ENCODE measurements at regions not wholly inside any gene's neighbourhood (a gene's known extent, or its start where the extent isn't known, plus 50 kb on each side); places are given as distances from the start of the nearest gene placed in this dataset.

- no peak for DNase-seq (ENCODE audit: low read depth)
- H3K36me3 ChIP-seq (ENCODE audit: control insufficient read depth, insufficient read depth, low read length) = no peaks in the 10 kb centered on the region
- no peaks in the 10 kb centered on the region for H3K27me3 ChIP-seq (ENCODE audit: control insufficient read depth, insufficient read depth, low read length)
- TF ChIP-seq CTCF (IDR thresholded peaks at IDR 0.05; ENCODE audit: insufficient read depth, low read length, poor library complexity, severe bottlenecking) = no peak
- H3K4me3 ChIP-seq (ENCODE audit: low read depth, low read length) = no peak overlapping the region
These were observed 352.1 kb downstream of the SHQ1 start for GRCh38 chr3:72496051-72496670.

- TF ChIP-seq CTCF (IDR thresholded peaks at IDR 0.05; ENCODE audit: insufficient read depth, low read length, poor library complexity, severe bottlenecking) = no peak
- no peaks in the 10 kb centered on the region for H3K27me3 ChIP-seq (ENCODE audit: control insufficient read depth, insufficient read depth, low read length)
- no peaks in the 10 kb centered on the region for H3K36me3 ChIP-seq (ENCODE audit: control insufficient read depth, insufficient read depth, low read length)
- no peak overlapping the region for H3K4me3 ChIP-seq (ENCODE audit: low read depth, low read length)
- DNase-seq (ENCODE audit: low read depth) = no peak
These were observed 353.6 kb downstream of the SHQ1 start for GRCh38 chr3:72494626-72495025.

GRCh38 chr3:72494130-72494529 is 354.1 kb downstream of the SHQ1 start:
- Histone ChIP-seq H3K4me3 (ENCODE audit: low read depth, low read length) (no peak overlapping the region), H3K36me3 (ENCODE audit: control insufficient read depth, insufficient read depth, low read length) (no peaks in the 10 kb centered on the region), H3K27me3 (ENCODE audit: control insufficient read depth, insufficient read depth, low read length) (no peaks in the 10 kb centered on the region)
- no peak for DNase-seq (ENCODE audit: low read depth)
- TF ChIP-seq CTCF (IDR thresholded peaks at IDR 0.05; ENCODE audit: insufficient read depth, low read length, poor library complexity, severe bottlenecking) = no peak

- TF ChIP-seq CTCF (IDR thresholded peaks at IDR 0.05; ENCODE audit: insufficient read depth, low read length, poor library complexity, severe bottlenecking) = no peak
- DNase-seq (ENCODE audit: low read depth) = peak; percentile 71
- H3K27me3 ChIP-seq (ENCODE audit: control insufficient read depth, insufficient read depth, low read length) = no peaks in the 10 kb centered on the region
- H3K4me3 ChIP-seq (ENCODE audit: low read depth, low read length) = no peak overlapping the region
- no peaks in the 10 kb centered on the region for H3K36me3 ChIP-seq (ENCODE audit: control insufficient read depth, insufficient read depth, low read length)
These were observed 356.0 kb downstream of the SHQ1 start for GRCh38 chr3:72492240-72492639.

GRCh38 chr3:72490688-72491435 is 357.4 kb downstream of the SHQ1 start:
- no peaks in the 10 kb centered on the region for H3K36me3 ChIP-seq (ENCODE audit: control insufficient read depth, insufficient read depth, low read length)
- no peak overlapping the region for H3K4me3 ChIP-seq (ENCODE audit: low read depth, low read length)
- no peak for DNase-seq (ENCODE audit: low read depth)
- no peaks in the 10 kb centered on the region for H3K27me3 ChIP-seq (ENCODE audit: control insufficient read depth, insufficient read depth, low read length)
- no peak for TF ChIP-seq CTCF (IDR thresholded peaks at IDR 0.05; ENCODE audit: insufficient read depth, low read length, poor library complexity, severe bottlenecking)

Measured in kidney epithelial cell (primary cell).